Effector memory CD8-positive, alpha-beta T cell (primary cell): ENCODE measurements at regions not wholly inside any gene's neighbourhood (a gene's known extent, or its start where the extent isn't known, plus 50 kb on each side); places are given as distances from the start of the nearest gene placed in this dataset.

Source experiments
- ATAC-seq: fragments of 150-1000 bp; cut with Tn5 transposase; replicated peaks from 2 replicates; pipeline ENCODE4 v1.10.0; 2021; ENCODE audit warnings: mild to moderate bottlenecking, moderate library complexity
- DNase-seq, 3 experiments: peaks; one replicate each; pipeline ENCODE4 v3.0.0; 2021
- H3K27ac Mint-ChIP-seq, 2 donors: one replicate each; pipeline ENCODE4 v1.8.0; 2022; ENCODE audit warnings: mild to moderate bottlenecking in 2 of 2, mixed read lengths in 2 of 2, moderate library complexity in 2 of 2
- H3K27me3 Mint-ChIP-seq, 2 donors: one replicate each; pipeline ENCODE4 v1.8.0; 2022; ENCODE audit warnings: mixed read lengths in 2 of 2
- H3K36me3 Mint-ChIP-seq: one replicate; pipeline ENCODE4 v1.8.0; 2022; ENCODE audit warnings: mild to moderate bottlenecking, moderate library complexity, mixed read lengths; ENCODE audit not compliant: insufficient read depth
- H3K4me1 Mint-ChIP-seq, 2 donors: one replicate each; pipeline ENCODE4 v1.8.0; 2022; ENCODE audit warnings: low read depth in 2 of 2, mixed read lengths in 2 of 2
- H3K4me3 Mint-ChIP-seq, 2 donors: one replicate each; pipeline ENCODE4 v1.8.0; 2022; ENCODE audit warnings: mild to moderate bottlenecking in 2 of 2, mixed read lengths in 2 of 2, moderate library complexity in 2 of 2
- H3K9me3 Mint-ChIP-seq, 2 donors: one replicate each; pipeline ENCODE4 v1.8.0; 2022; ENCODE audit warnings: mixed read lengths in 2 of 2

GRCh38 chr6:110529907-110530306 lies 53.5 kb upstream of the SLC22A16 start:
- Mint-ChIP-seq H3K27ac (no peak overlapping the region), H3K27me3 (peaks cover 8 to 11% of the 10 kb centered on the region in 2 donors), H3K9me3 (no peaks in the 10 kb centered on the region)

GRCh38 chr6:110529355-110529754 lies 52.9 kb upstream of the SLC22A16 start:
- DNase-seq (no peak), ATAC-seq (no peak)
- Mint-ChIP-seq H3K27ac (no peak overlapping the region), H3K4me3 (no peak overlapping the region), H3K4me1 (no peaks in the 10 kb centered on the region), H3K36me3 (peaks cover 6% of the 10 kb centered on the region), H3K27me3 (peaks cover 11 to 13% of the 10 kb centered on the region in 2 donors), H3K9me3 (no peaks in the 10 kb centered on the region)

More at GRCh38 chr6:110529907-110530306, 53.5 kb upstream of the SLC22A16 start:
- H3K4me3 Mint-ChIP-seq, result no peak overlapping the region
- peaks cover 6% of the 10 kb centered on the region for H3K36me3 Mint-ChIP-seq
- ATAC-seq (no peak), DNase-seq (no peak)
- H3K4me1 Mint-ChIP-seq, result peaks cover 0 to 3% of the 10 kb centered on the region in 2 donors

- H3K9me3 Mint-ChIP-seq, result no peaks in the 10 kb centered on the region
Measured at GRCh38 chr6:110528930-110529325, 52.5 kb upstream of the SLC22A16 start.

GRCh38 chr6:110528101-110528929 lies 51.9 kb upstream of the SLC22A16 start:
- H3K4me1 Mint-ChIP-seq, result no peaks in the 10 kb centered on the region
- peaks cover 11 to 13% of the 10 kb centered on the region in 2 donors for H3K27me3 Mint-ChIP-seq
- ATAC-seq (peak; percentile 72), DNase-seq (peak; percentile 44 to 57 (median 51))
- no peak overlapping the region for H3K27ac Mint-ChIP-seq
- no peaks in the 10 kb centered on the region for H3K9me3 Mint-ChIP-seq
- H3K36me3 Mint-ChIP-seq, result peaks cover 6% of the 10 kb centered on the region
- no peak overlapping the region for H3K4me3 Mint-ChIP-seq

More at GRCh38 chr6:110528930-110529325, 52.5 kb upstream of the SLC22A16 start:
- no peak for DNase-seq
- H3K4me3 Mint-ChIP-seq, result no peak overlapping the region
- no peak overlapping the region for H3K27ac Mint-ChIP-seq
- peaks cover 6% of the 10 kb centered on the region for H3K36me3 Mint-ChIP-seq
- ATAC-seq, result no peak
- H3K4me1 Mint-ChIP-seq, result no peaks in the 10 kb centered on the region
- H3K27me3 Mint-ChIP-seq, result peaks cover 11 to 13% of the 10 kb centered on the region in 2 donors

GRCh38 chr6:110527516-110527915 lies 51.1 kb upstream of the SLC22A16 start:
- no peak for ATAC-seq
- H3K9me3 Mint-ChIP-seq, result no peaks in the 10 kb centered on the region
- no peak overlapping the region for H3K4me3 Mint-ChIP-seq
- peaks cover 6% of the 10 kb centered on the region for H3K36me3 Mint-ChIP-seq
- peaks cover 11 to 13% of the 10 kb centered on the region in 2 donors for H3K27me3 Mint-ChIP-seq
- no peak for DNase-seq
- no peak overlapping the region for H3K27ac Mint-ChIP-seq
- no peaks in the 10 kb centered on the region for H3K4me1 Mint-ChIP-seq

GRCh38 chr6:110526726-110527125 lies 50.3 kb upstream of the SLC22A16 start:
- no peaks in the 10 kb centered on the region for H3K4me1 Mint-ChIP-seq
- no peak overlapping the region for H3K27ac Mint-ChIP-seq
- peaks cover 6% of the 10 kb centered on the region for H3K36me3 Mint-ChIP-seq
- no peak for ATAC-seq
- no peak for DNase-seq
- peaks cover 11 to 13% of the 10 kb centered on the region in 2 donors for H3K27me3 Mint-ChIP-seq
- H3K9me3 Mint-ChIP-seq, result no peaks in the 10 kb centered on the region
- no peak overlapping the region for H3K4me3 Mint-ChIP-seq
